Kidney (tissue), 13 donors: ENCODE measurements at regions not wholly inside any gene's neighbourhood (a gene's known extent, or its start where the extent isn't known, plus 50 kb on each side); places are given as distances from the start of the nearest gene placed in this dataset.

Experiments
- DNase-seq, 5 donors: peaks; one replicate each; pipeline ENCODE4 v3.0.0-alpha.2; 2013 to 2020
- FAIRE-seq: peaks from 2 replicates; lab custom pipeline; 2012; peaks lifted over from hg19 to GRCh38; lab: Jason Lieb, UNC
- H3K27ac ChIP-seq, 2 donors: one replicate each; pipeline ENCODE4 v1.7.0; 2013; ENCODE audit warnings: low read depth in 2 of 2, low read length in 2 of 2, inconsistent platforms in 1 of 2
- H3K27me3 ChIP-seq: one replicate; pipeline ENCODE4 v1.7.1; 2013; ENCODE audit warnings: low read length, inconsistent platforms; ENCODE audit not compliant: control insufficient read depth, insufficient read depth
- H3K36me3 ChIP-seq, 3 donors: one replicate each; pipeline versions ENCODE4 v1.7.0 to v1.7.1; 2013; ENCODE audit warnings: low read length in 3 of 3, control low read depth in 1 of 3, inconsistent platforms in 1 of 3; ENCODE audit not compliant: insufficient read depth in 3 of 3, control insufficient read depth in 2 of 3
- H3K4me1 ChIP-seq, 3 donors: one replicate each; pipeline versions ENCODE4 v1.7.0 to v1.7.1; 2013; ENCODE audit warnings: low read length in 3 of 3, inconsistent platforms in 1 of 3, low read depth in 1 of 3; ENCODE audit not compliant: control insufficient read depth in 2 of 3, insufficient read depth in 2 of 3
- H3K4me3 ChIP-seq, 3 donors: one replicate each; pipeline versions ENCODE4 v1.7.0 to v1.8.1; 2013; ENCODE audit warnings: low read length in 3 of 3, control low read depth in 1 of 3, inconsistent platforms in 1 of 3
- H3K9ac ChIP-seq, 3 donors: one replicate each; pipeline versions ENCODE4 v1.7.0 to v1.7.1; 2013; ENCODE audit warnings: low read length in 3 of 3, control low read depth in 1 of 3, inconsistent platforms in 1 of 3
- H3K9me3 ChIP-seq, 3 donors: one replicate each; pipeline versions ENCODE4 v1.7.0 to v1.7.1; 2013; ENCODE audit warnings: low read length in 3 of 3, control low read depth in 1 of 3, inconsistent platforms in 1 of 3; ENCODE audit not compliant: control insufficient read depth in 2 of 3, insufficient read depth in 1 of 3
- CTCF ChIP-seq: IDR thresholded peaks from 3 replicates; pipeline ENCODE4 v1.5.1; 2012; ENCODE audit warnings: mild to moderate bottlenecking, moderate library complexity, borderline replicate concordance; ENCODE audit not compliant: insufficient read depth; ENCODE audit errors: extremely low read depth
- intact Hi-C: fragments of 100-400 bp; cut with DNase I; formaldehyde crosslinking; loops from one replicate; pipeline ENCODE4 v1.11.1; 2022
- donor health status: control.
- donor health status: control.
- donor health status: control.
- donor health status: control.
- donor health status: control.
- donor health status: DM: yes; HTN: yes; CAD: no.
- donor health status: Normal renal cell carcinoma (clear cell type).

DNA sequence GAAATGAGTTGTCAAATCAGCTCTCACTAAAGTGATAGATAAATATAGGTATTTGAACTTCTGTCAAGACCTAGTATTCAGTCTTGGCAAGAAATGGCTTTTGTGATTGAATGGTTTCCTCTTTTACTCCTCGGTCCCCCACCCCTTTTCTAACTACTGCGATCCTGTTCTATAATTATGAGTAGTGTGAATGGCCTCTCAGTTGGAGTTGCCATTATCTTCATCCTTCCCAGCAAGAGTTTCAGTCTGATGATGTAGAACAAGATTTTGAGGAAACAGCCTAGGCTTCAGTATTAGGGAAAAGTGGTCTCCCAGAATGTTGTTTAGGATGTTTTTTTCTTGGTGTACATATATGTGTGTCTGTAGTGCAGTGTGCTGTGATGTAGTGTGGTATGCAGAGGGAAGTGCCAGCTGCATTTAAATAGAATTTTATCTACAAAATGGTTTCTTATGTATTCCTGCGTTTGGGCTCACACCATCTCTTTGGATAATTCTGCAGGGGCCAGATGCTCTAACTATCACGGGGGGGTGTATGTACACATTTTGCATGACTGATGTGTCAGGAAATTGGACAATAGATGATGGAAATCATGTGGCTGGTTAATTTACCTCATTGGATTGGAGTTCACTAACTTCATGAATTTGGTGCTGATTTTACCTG is 180.1 kb upstream of the MMS22L start:
- DNase-seq (no peak), FAIRE-seq (no peak)
- Histone ChIP-seq H3K4me1 (no peaks in the 10 kb centered on the region), H3K27me3 (no peaks in the 10 kb centered on the region), H3K27ac (no peak overlapping the region), H3K4me3 (no peak overlapping the region), H3K36me3 (no peaks in the 10 kb centered on the region), H3K9me3 (no peaks in the 10 kb centered on the region), H3K9ac (no peak overlapping the region)
- intact Hi-C loops: no loop called here
- no peak for TF ChIP-seq CTCF

- H3K9ac ChIP-seq: no peak overlapping the region
These were observed 183.0 kb upstream of the MMS22L start for GRCh38 chr6:97465877-97466561.

DNA sequence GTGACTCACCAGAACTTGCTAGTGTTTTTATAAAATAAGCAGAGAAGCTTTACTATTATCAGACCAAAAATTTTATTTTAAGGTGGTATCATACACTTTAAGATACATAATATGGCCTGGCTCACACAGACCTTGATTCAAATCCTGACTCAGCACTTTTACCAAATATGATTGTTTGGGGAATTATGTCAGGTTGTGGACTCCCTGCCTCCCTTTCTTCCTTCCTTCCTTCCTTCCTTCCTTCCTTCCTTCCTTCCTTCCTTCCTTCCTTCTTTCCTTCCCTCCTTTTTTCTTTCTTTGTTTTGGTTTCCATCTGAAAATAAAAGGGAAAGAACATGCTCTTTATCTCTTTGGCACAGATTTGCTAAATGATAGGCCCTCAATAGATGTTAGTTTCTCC is 186.0 kb upstream of the MMS22L start:
- intact Hi-C loops: no loop called here

More at GRCh38 chr6:97465877-97466561, 183.0 kb upstream of the MMS22L start:
- DNase-seq: peak in 2 of 5 donors; percentile 8 to 12
- FAIRE-seq: no peak
- intact Hi-C loops: no loop called here
- no peak for TF ChIP-seq CTCF
- H3K4me1 ChIP-seq: no peaks in the 10 kb centered on the region
- no peak overlapping the region for H3K27ac ChIP-seq
- no peak overlapping the region for H3K4me3 ChIP-seq
- no peaks in the 10 kb centered on the region for H3K27me3 ChIP-seq
- no peaks in the 10 kb centered on the region for H3K36me3 ChIP-seq
- no peaks in the 10 kb centered on the region for H3K9me3 ChIP-seq

More for the DNA sequence above, 186.0 kb upstream of the MMS22L start:
- Histone ChIP-seq H3K4me1 (no peaks in the 10 kb centered on the region), H3K36me3 (no peaks in the 10 kb centered on the region), H3K4me3 (no peak overlapping the region), H3K9me3 (no peaks in the 10 kb centered on the region), H3K27me3 (no peaks in the 10 kb centered on the region), H3K9ac (no peak overlapping the region), H3K27ac (no peak overlapping the region)
- no peak for DNase-seq
- no peak for TF ChIP-seq CTCF
- no peak for FAIRE-seq
